ENCODE measurements at regions not wholly inside any gene's neighbourhood (a gene's known extent, or its start where the extent isn't known, plus 50 kb on each side); places are given as distances from the start of the nearest gene placed in this dataset.

DNA sequence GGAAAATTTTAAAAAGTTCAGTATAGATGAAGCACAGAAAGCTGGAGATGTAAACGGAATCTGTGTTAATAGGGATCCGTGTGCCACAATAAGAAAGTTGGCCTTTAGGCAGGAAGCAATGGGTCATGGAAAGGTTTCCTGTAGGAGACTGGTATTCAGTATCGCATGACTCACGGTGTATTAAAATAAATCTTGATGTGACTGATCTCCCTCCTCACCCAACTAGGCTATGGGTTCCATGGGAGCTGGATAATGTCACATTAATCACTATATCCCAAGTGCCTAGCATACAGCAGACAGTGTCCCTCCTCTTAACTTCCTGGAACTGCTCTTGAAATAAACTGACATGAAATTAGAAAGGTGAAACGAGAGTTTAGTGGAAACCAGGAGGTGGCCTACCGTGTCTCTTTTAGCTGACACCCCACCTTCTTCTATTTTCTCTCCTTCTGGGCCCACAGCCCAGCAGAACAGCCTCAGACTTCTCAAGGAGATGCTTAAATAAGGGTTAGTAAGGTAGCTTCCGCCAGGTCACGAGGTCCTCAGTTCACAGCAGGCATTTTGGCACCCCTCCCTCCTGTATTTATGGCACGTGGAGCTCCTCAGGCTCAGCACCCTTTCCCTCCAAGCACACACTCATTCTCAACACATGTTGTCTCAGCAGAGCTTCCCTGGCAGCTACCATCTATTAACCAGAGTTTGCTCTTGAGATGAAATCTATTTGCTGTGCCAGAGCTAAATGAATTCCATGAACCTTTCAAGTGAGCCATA lies 118.8 kb downstream of the NXPE2 start:
- no peak overlapping the region for H3K4me3 ChIP-seq (ENCODE audit: insufficient read depth, low read length, poor library complexity, severe bottlenecking)
- no peaks in the 10 kb centered on the region for H3K36me3 ChIP-seq (ENCODE audit: low read length)
- no peaks in the 10 kb centered on the region for H3K9me3 ChIP-seq (ENCODE audit: insufficient read depth, low read length)
- TF ChIP-seq EZH2phosphoT487 (conservative IDR thresholded peaks at IDR 0.05; ENCODE audit: low read length) = no peak
- TF ChIP-seq, protein P1, sequence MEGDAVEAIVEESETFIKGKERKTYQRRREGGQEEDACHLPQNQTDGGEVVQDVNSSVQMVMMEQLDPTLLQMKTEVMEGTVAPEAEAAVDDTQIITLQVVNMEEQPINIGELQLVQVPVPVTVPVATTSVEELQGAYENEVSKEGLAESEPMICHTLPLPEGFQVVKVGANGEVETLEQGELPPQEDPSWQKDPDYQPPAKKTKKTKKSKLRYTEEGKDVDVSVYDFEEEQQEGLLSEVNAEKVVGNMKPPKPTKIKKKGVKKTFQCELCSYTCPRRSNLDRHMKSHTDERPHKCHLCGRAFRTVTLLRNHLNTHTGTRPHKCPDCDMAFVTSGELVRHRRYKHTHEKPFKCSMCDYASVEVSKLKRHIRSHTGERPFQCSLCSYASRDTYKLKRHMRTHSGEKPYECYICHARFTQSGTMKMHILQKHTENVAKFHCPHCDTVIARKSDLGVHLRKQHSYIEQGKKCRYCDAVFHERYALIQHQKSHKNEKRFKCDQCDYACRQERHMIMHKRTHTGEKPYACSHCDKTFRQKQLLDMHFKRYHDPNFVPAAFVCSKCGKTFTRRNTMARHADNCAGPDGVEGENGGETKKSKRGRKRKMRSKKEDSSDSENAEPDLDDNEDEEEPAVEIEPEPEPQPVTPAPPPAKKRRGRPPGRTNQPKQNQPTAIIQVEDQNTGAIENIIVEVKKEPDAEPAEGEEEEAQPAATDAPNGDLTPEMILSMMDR (IDR thresholded peaks at IDR 0.05; ENCODE audit: insufficient read depth, low read length, poor library complexity, severe bottlenecking) = no peak
- no peaks in the 10 kb centered on the region for H3F3A ChIP-seq (ENCODE audit: insufficient read depth)
- no peaks in the 10 kb centered on the region for H3K9me2 ChIP-seq (replicated peaks; ENCODE audit: insufficient read depth, low read length)
- H3K4me2 ChIP-seq (ENCODE audit: low read depth, low read length, poor library complexity, severe bottlenecking) = no peak overlapping the region
- H3K27me3 ChIP-seq (ENCODE audit: low read length) = 0 out of 2 replicates have a peak, but pooled peaks cover 2% of the 10 kb centered on the region
- no peaks in the 10 kb centered on the region for H4K20me1 ChIP-seq (ENCODE audit: low read depth, low read length)
- H2AFZ ChIP-seq (ENCODE audit: low read depth, low read length, severe bottlenecking) = no peak overlapping the region
- H3K27ac ChIP-seq (ENCODE audit: low read depth, low read length) = no peak overlapping the region
- H3K9ac ChIP-seq (ENCODE audit: low read length) = no peak overlapping the region
- H3K79me2 ChIP-seq (ENCODE audit: insufficient read depth, low read length) = no peaks in the 10 kb centered on the region

DNA sequence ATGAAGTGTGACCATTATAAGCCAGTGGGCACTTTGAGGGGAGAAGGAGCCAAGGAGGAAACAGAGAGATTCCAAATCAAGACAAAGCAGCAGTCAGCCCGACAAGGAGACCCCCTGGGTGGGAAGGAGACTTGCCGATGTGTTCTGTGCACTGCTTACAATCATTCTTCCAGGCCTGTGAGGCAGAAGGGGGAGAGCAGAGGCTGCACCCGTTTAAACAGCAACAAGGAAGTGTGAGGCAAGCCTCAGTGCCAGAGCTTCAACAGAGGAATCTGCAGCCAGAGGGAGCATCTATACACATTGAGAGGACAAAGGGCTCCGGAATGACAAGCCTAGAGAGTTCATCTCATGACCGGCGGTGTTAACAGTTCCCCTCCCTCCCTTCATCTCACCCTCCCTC lies 121.1 kb downstream of the NXPE2 start:
- Histone ChIP-seq H3F3A (ENCODE audit: insufficient read depth) (no peaks in the 10 kb centered on the region), H3K4me2 (ENCODE audit: low read depth, low read length, poor library complexity, severe bottlenecking) (no peak overlapping the region), H3K4me3 (ENCODE audit: insufficient read depth, low read length, poor library complexity, severe bottlenecking) (no peak overlapping the region), H3K9me3 (ENCODE audit: insufficient read depth, low read length) (no peaks in the 10 kb centered on the region), H3K79me2 (ENCODE audit: insufficient read depth, low read length) (no peaks in the 10 kb centered on the region), H4K20me1 (ENCODE audit: low read depth, low read length) (no peaks in the 10 kb centered on the region), H3K9ac (ENCODE audit: low read length) (no peak overlapping the region), H3K9me2 (replicated peaks; ENCODE audit: insufficient read depth, low read length) (no peaks in the 10 kb centered on the region), H2AFZ (ENCODE audit: low read depth, low read length, severe bottlenecking) (no peak overlapping the region), H3K27me3 (ENCODE audit: low read length) (0 out of 2 replicates have a peak, but pooled peaks cover 2% of the 10 kb centered on the region), H3K27ac (ENCODE audit: low read depth, low read length) (no peak overlapping the region), H3K36me3 (ENCODE audit: low read length) (no peaks in the 10 kb centered on the region)
- TF ChIP-seq EZH2phosphoT487 (conservative IDR thresholded peaks at IDR 0.05; ENCODE audit: low read length) = no peak
- TF ChIP-seq, protein P1 (IDR thresholded peaks at IDR 0.05; ENCODE audit: insufficient read depth, low read length, poor library complexity, severe bottlenecking) = no peak

DNA sequence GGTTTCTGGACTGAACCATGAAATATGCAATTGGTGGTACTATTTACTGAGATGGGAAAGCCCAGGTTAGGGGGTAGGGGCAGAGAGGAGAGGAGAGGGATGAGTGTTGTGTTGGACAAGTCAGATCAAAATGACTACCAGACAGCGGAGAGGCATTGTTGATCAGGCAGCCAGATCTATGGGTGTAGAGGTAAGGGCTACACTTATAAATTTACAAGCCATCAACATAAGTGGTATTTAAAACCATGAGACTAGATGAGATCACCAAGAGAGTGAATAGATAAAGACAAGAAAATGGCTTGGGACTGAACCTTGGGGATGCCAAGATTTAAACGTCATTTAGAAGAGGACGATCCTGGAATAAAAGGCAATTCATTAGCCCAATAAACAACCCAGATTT lies 123.4 kb downstream of the NXPE2 start:
- H3K9me2 ChIP-seq (replicated peaks; ENCODE audit: insufficient read depth, low read length) = no peaks in the 10 kb centered on the region

More for the DNA sequence above, 123.4 kb downstream of the NXPE2 start:
- Histone ChIP-seq H2AFZ (ENCODE audit: low read depth, low read length, severe bottlenecking) (no peak overlapping the region), H3K4me3 (ENCODE audit: insufficient read depth, low read length, poor library complexity, severe bottlenecking) (no peak overlapping the region), H3K79me2 (ENCODE audit: insufficient read depth, low read length) (no peaks in the 10 kb centered on the region), H3F3A (ENCODE audit: insufficient read depth) (no peaks in the 10 kb centered on the region), H3K4me2 (ENCODE audit: low read depth, low read length, poor library complexity, severe bottlenecking) (no peak overlapping the region), H4K20me1 (ENCODE audit: low read depth, low read length) (no peaks in the 10 kb centered on the region), H3K27ac (ENCODE audit: low read depth, low read length) (no peak overlapping the region), H3K27me3 (ENCODE audit: low read length) (0 out of 2 replicates have a peak, but pooled peaks cover 2% of the 10 kb centered on the region), H3K9ac (ENCODE audit: low read length) (no peak overlapping the region), H3K36me3 (ENCODE audit: low read length) (no peaks in the 10 kb centered on the region), H3K9me3 (ENCODE audit: insufficient read depth, low read length) (no peaks in the 10 kb centered on the region)
- TF ChIP-seq EZH2phosphoT487 (conservative IDR thresholded peaks at IDR 0.05; ENCODE audit: low read length) = no peak
- TF ChIP-seq, protein P1 (IDR thresholded peaks at IDR 0.05; ENCODE audit: insufficient read depth, low read length, poor library complexity, severe bottlenecking) = no peak

All from SU-DHL-6 (cell line).